Activated naive CD8-positive, alpha-beta T cell treated with anti-CD3 and anti-CD28 coated beads, Interleukin-2, amount 50 U/mL, for 24 hours (primary cell): ENCODE measurements at regions not wholly inside any gene's neighbourhood (a gene's known extent, or its start where the extent isn't known, plus 50 kb on each side); places are given as distances from the start of the nearest gene placed in this dataset.
"Not testable (repeated sequence)": the region's sequence is repeated elsewhere in the genome, so short reads cannot be mapped to it uniquely, and the experiment has no call there.

Experiments used
- ATAC-seq: fragments of 150-1000 bp; cut with Tn5 transposase; one replicate; pipeline ENCODE4 v1.10.0; 2021
- DNase-seq: peaks from one replicate; pipeline ENCODE4 v3.0.0; 2021
- H3K27ac Mint-ChIP-seq: one replicate; pipeline ENCODE4 v1.8.0; 2021; ENCODE audit warnings: mild to moderate bottlenecking, mixed read lengths
- H3K27me3 Mint-ChIP-seq: one replicate; pipeline ENCODE4 v1.8.0; 2021; ENCODE audit warnings: mixed read lengths
- H3K36me3 Mint-ChIP-seq: one replicate; pipeline ENCODE4 v1.8.0; 2021; ENCODE audit warnings: low read depth, mixed read lengths
- H3K4me1 Mint-ChIP-seq: one replicate; pipeline ENCODE4 v1.8.0; 2021; ENCODE audit warnings: mixed read lengths
- H3K4me3 Mint-ChIP-seq: one replicate; pipeline ENCODE4 v1.8.0; 2021; ENCODE audit warnings: mild to moderate bottlenecking, moderate library complexity, mixed read lengths
- H3K9me3 Mint-ChIP-seq: one replicate; pipeline ENCODE4 v1.8.0; 2021; ENCODE audit warnings: mixed read lengths

- no peak for ATAC-seq
- H3K4me1 Mint-ChIP-seq = no peaks in the 10 kb centered on the region
Measured at GRCh38 chr2:128608921-128609880, 290.5 kb upstream of the HS6ST1 start.

GRCh38 chr2:128610496-128610895 is 291.8 kb upstream of the HS6ST1 start:
- H3K4me3 Mint-ChIP-seq = no peak overlapping the region
- ATAC-seq (no peak), DNase-seq (no peak)
- no peaks in the 10 kb centered on the region for H3K4me1 Mint-ChIP-seq
- peaks cover 2% of the 10 kb centered on the region for H3K27me3 Mint-ChIP-seq
- H3K27ac Mint-ChIP-seq = no peak overlapping the region
- no peaks in the 10 kb centered on the region for H3K36me3 Mint-ChIP-seq
- H3K9me3 Mint-ChIP-seq = no peaks in the 10 kb centered on the region

More at GRCh38 chr2:128608921-128609880, 290.5 kb upstream of the HS6ST1 start:
- Mint-ChIP-seq H3K27me3 (peaks cover 2% of the 10 kb centered on the region), H3K4me3 (no peak overlapping the region), H3K9me3 (no peaks in the 10 kb centered on the region), H3K36me3 (no peaks in the 10 kb centered on the region), H3K27ac (no peak overlapping the region)
- no peak for DNase-seq

GRCh38 chr2:128611421-128612320 is 293.0 kb upstream of the HS6ST1 start:
- H3K27me3 Mint-ChIP-seq = peaks cover 2% of the 10 kb centered on the region
- H3K36me3 Mint-ChIP-seq = no peaks in the 10 kb centered on the region
- no peak overlapping the region for H3K27ac Mint-ChIP-seq
- no peak overlapping the region for H3K4me3 Mint-ChIP-seq
- no peaks in the 10 kb centered on the region for H3K4me1 Mint-ChIP-seq
- H3K9me3 Mint-ChIP-seq = no peaks in the 10 kb centered on the region
- ATAC-seq (no peak), DNase-seq (no peak)

GRCh38 chr2:128612628-128613027 is 294.0 kb upstream of the HS6ST1 start:
- ATAC-seq (no peak), DNase-seq (no peak)
- H3K27me3 Mint-ChIP-seq = peaks cover 2% of the 10 kb centered on the region
- no peaks in the 10 kb centered on the region for H3K36me3 Mint-ChIP-seq
- H3K27ac Mint-ChIP-seq = no peak overlapping the region
- no peak overlapping the region for H3K4me3 Mint-ChIP-seq
- H3K4me1 Mint-ChIP-seq = no peaks in the 10 kb centered on the region
- H3K9me3 Mint-ChIP-seq = no peaks in the 10 kb centered on the region

GRCh38 chr2:128613351-128613750 is 294.7 kb upstream of the HS6ST1 start:
- no peaks in the 10 kb centered on the region for H3K9me3 Mint-ChIP-seq
- ATAC-seq = no peak
- no peak for DNase-seq
- H3K27me3 Mint-ChIP-seq = peaks cover 2% of the 10 kb centered on the region
- no peaks in the 10 kb centered on the region for H3K36me3 Mint-ChIP-seq
- H3K4me1 Mint-ChIP-seq = no peaks in the 10 kb centered on the region
- no peak overlapping the region for H3K4me3 Mint-ChIP-seq
- no peak overlapping the region for H3K27ac Mint-ChIP-seq

- no peak for DNase-seq
- Mint-ChIP-seq H3K4me3 (no peak overlapping the region), H3K27ac (no peak overlapping the region), H3K36me3 (no peaks in the 10 kb centered on the region), H3K27me3 (peaks cover 2% of the 10 kb centered on the region), H3K4me1 (no peaks in the 10 kb centered on the region), H3K9me3 (no peaks in the 10 kb centered on the region)
- ATAC-seq = no peak
Measured at GRCh38 chr2:128613876-128614275, 295.2 kb upstream of the HS6ST1 start.

GRCh38 chr2:128614907-128615306 is 296.2 kb upstream of the HS6ST1 start:
- H3K4me3 Mint-ChIP-seq, H3K9me3 Mint-ChIP-seq, H3K27ac Mint-ChIP-seq, H3K36me3 Mint-ChIP-seq, ATAC-seq, DNase-seq, H3K4me1 Mint-ChIP-seq, H3K27me3 Mint-ChIP-seq: not testable (repeated sequence)

GRCh38 chr2:128615571-128615970 is 296.9 kb upstream of the HS6ST1 start:
- H3K27ac Mint-ChIP-seq = no peak overlapping the region
- H3K4me1 Mint-ChIP-seq = no peaks in the 10 kb centered on the region
- no peak overlapping the region for H3K4me3 Mint-ChIP-seq
- ATAC-seq (no peak), DNase-seq (no peak)
- H3K9me3 Mint-ChIP-seq = no peaks in the 10 kb centered on the region
- no peaks in the 10 kb centered on the region for H3K36me3 Mint-ChIP-seq
- H3K27me3 Mint-ChIP-seq = peaks cover 2% of the 10 kb centered on the region

GRCh38 chr2:128617029-128617590 is 298.4 kb upstream of the HS6ST1 start:
- H3K4me3 Mint-ChIP-seq = no peak overlapping the region
- H3K36me3 Mint-ChIP-seq = no peaks in the 10 kb centered on the region
- H3K27me3 Mint-ChIP-seq = peaks cover 2% of the 10 kb centered on the region
- H3K9me3 Mint-ChIP-seq = no peaks in the 10 kb centered on the region
- no peak for ATAC-seq
- DNase-seq = no peak
- no peak overlapping the region for H3K27ac Mint-ChIP-seq
- no peaks in the 10 kb centered on the region for H3K4me1 Mint-ChIP-seq

- Mint-ChIP-seq H3K4me3 (no peak overlapping the region), H3K27ac (no peak overlapping the region), H3K4me1 (no peaks in the 10 kb centered on the region), H3K36me3 (no peaks in the 10 kb centered on the region), H3K27me3 (peaks cover under 1% of the 10 kb centered on the region), H3K9me3 (no peaks in the 10 kb centered on the region)
- DNase-seq (no peak), ATAC-seq (no peak)
Measured at GRCh38 chr2:128617661-128618060, 299.0 kb upstream of the HS6ST1 start.

GRCh38 chr2:128618642-128619041 is 300.0 kb upstream of the HS6ST1 start:
- ATAC-seq (no peak), DNase-seq (no peak)
- H3K4me1 Mint-ChIP-seq = peaks cover 2% of the 10 kb centered on the region
- H3K36me3 Mint-ChIP-seq = no peaks in the 10 kb centered on the region
- no peaks in the 10 kb centered on the region for H3K27me3 Mint-ChIP-seq
- no peaks in the 10 kb centered on the region for H3K9me3 Mint-ChIP-seq
- H3K4me3 Mint-ChIP-seq = no peak overlapping the region
- no peak overlapping the region for H3K27ac Mint-ChIP-seq

- Mint-ChIP-seq H3K4me3 (no peak overlapping the region), H3K27ac (no peak overlapping the region), H3K36me3 (no peaks in the 10 kb centered on the region), H3K9me3 (no peaks in the 10 kb centered on the region), H3K27me3 (no peaks in the 10 kb centered on the region), H3K4me1 (peaks cover 12% of the 10 kb centered on the region)
- no peak for ATAC-seq
- DNase-seq = no peak
Measured at GRCh38 chr2:128619471-128620325, 301.0 kb upstream of the HS6ST1 start.

GRCh38 chr2:128621074-128621473 is 302.4 kb upstream of the HS6ST1 start:
- no peaks in the 10 kb centered on the region for H3K9me3 Mint-ChIP-seq
- DNase-seq = no peak
- no peak for ATAC-seq
- H3K27ac Mint-ChIP-seq = no peak overlapping the region
- H3K4me1 Mint-ChIP-seq = peaks cover 14% of the 10 kb centered on the region
- H3K4me3 Mint-ChIP-seq = no peak overlapping the region
- H3K27me3 Mint-ChIP-seq = peaks cover 5% of the 10 kb centered on the region
- H3K36me3 Mint-ChIP-seq = no peaks in the 10 kb centered on the region

- DNase-seq (no peak), ATAC-seq (no peak)
- Mint-ChIP-seq H3K27ac (no peak overlapping the region), H3K4me3 (no peak overlapping the region), H3K4me1 (peaks cover 14% of the 10 kb centered on the region), H3K36me3 (no peaks in the 10 kb centered on the region), H3K9me3 (no peaks in the 10 kb centered on the region), H3K27me3 (peaks cover 5% of the 10 kb centered on the region)
Measured at GRCh38 chr2:128622371-128622770, 303.7 kb upstream of the HS6ST1 start.
